HG03521 (cell line): ENCODE measurements at regions not wholly inside any gene's neighbourhood (a gene's known extent, or its start where the extent isn't known, plus 50 kb on each side); places are given as distances from the start of the nearest gene placed in this dataset.
"Not testable (repeated sequence)": the region's sequence is repeated elsewhere in the genome, so short reads cannot be mapped to it uniquely, and the experiment has no call there.

ENCODE experiments used
- ATAC-seq: cut with Tn5 transposase; IDR thresholded peaks from one replicate; pipeline ENCODE4 v1.9.1; 2021; ENCODE audit warnings: mild to moderate bottlenecking, moderate library complexity; ENCODE audit not compliant: unreplicated experiment

- ATAC-seq: not testable (repeated sequence)
Observed at GRCh38 chr21:7743940-7744339, 2777.4 kb upstream of the TPTE start.

- peak; percentile 97 for ATAC-seq
Observed at GRCh38 chr21:7744406-7745099, 2776.8 kb upstream of the TPTE start.

GRCh38 chr21:7745100-7745450, 2776.3 kb upstream of the TPTE start:
- peak; percentile 71 for ATAC-seq

- ATAC-seq: not testable (repeated sequence)
Observed at GRCh38 chr21:7747964-7748363, 2773.4 kb upstream of the TPTE start.

GRCh38 chr21:7752611-7753010, 2768.8 kb upstream of the TPTE start:
- ATAC-seq: not testable (repeated sequence)

- ATAC-seq: peak; percentile 88
Observed at GRCh38 chr21:7753380-7753877, 2768.0 kb upstream of the TPTE start.

GRCh38 chr21:7769985-7770384, 2751.4 kb upstream of the TPTE start:
- not testable (repeated sequence) for ATAC-seq

GRCh38 chr21:7774219-7774618, 2747.2 kb upstream of the TPTE start:
- not testable (repeated sequence) for ATAC-seq

- not testable (repeated sequence) for ATAC-seq
Observed at GRCh38 chr21:7775327-7775984, 2745.9 kb upstream of the TPTE start.

- ATAC-seq: not testable (repeated sequence)
Observed at GRCh38 chr21:7776035-7776434, 2745.3 kb upstream of the TPTE start.

- not testable (repeated sequence) for ATAC-seq
Observed at GRCh38 chr21:7776622-7777021, 2744.8 kb upstream of the TPTE start.

GRCh38 chr21:7777289-7777688, 2744.1 kb upstream of the TPTE start:
- not testable (repeated sequence) for ATAC-seq

GRCh38 chr21:7787427-7788078, 2733.8 kb upstream of the TPTE start:
- ATAC-seq: not testable (repeated sequence)

- not testable (repeated sequence) for ATAC-seq
Observed at GRCh38 chr21:7793797-7794196, 2727.6 kb upstream of the TPTE start.

- not testable (repeated sequence) for ATAC-seq
Observed at GRCh38 chr21:7797328-7797727, 2724.1 kb upstream of the TPTE start.

GRCh38 chr21:7798446-7798845, 2722.9 kb upstream of the TPTE start:
- not testable (repeated sequence) for ATAC-seq

GRCh38 chr21:7799697-7800096, 2721.7 kb upstream of the TPTE start:
- ATAC-seq: not testable (repeated sequence)

- ATAC-seq: not testable (repeated sequence)
Observed at GRCh38 chr21:7813475-7813874, 2707.9 kb upstream of the TPTE start.

- ATAC-seq: not testable (repeated sequence)
Observed at GRCh38 chr21:7817013-7817412, 2704.4 kb upstream of the TPTE start.

GRCh38 chr21:7819301-7819700, 2702.1 kb upstream of the TPTE start:
- not testable (repeated sequence) for ATAC-seq

GRCh38 chr21:7825627-7826026, 2695.8 kb upstream of the TPTE start:
- not testable (repeated sequence) for ATAC-seq

- not testable (repeated sequence) for ATAC-seq
Observed at GRCh38 chr21:7826174-7826573, 2695.2 kb upstream of the TPTE start.
